Panc1 (cell line): ENCODE measurements at regions not wholly inside any gene's neighbourhood (a gene's known extent, or its start where the extent isn't known, plus 50 kb on each side); places are given as distances from the start of the nearest gene placed in this dataset.

ENCODE experiments used
- ATAC-seq: fragments of 200-7000 bp; cut with Tn5 transposase; 2 replicates; pipeline ENCODE4 v1.9.1; 2020; ENCODE audit warnings: mild to moderate bottlenecking, moderate library complexity
- BruUV-seq: library from RNA; stranded (reverse); fragments of 400-500 nt; replicated peaks from 2 replicates; lab custom pipeline; 2021; lab: Mats Ljungman, UMichigan
- CTCF ChIA-PET: fragments of 300-600 bp; sonication (Branson Sonifier 250); formaldehyde crosslinking; loops from one replicate; lab custom pipeline; 2022; ENCODE audit warnings: antibody characterized with exemption; lab: Charles Lee
- POLR2A ChIA-PET: fragments of 300-600 bp; sonication (Branson Sonifier 250); formaldehyde crosslinking; loops from one replicate; lab custom pipeline; 2022; ENCODE audit warnings: antibody characterized with exemption; lab: Charles Lee
- DNase-seq: peaks from one replicate; pipeline ENCODE4 v3.0.0-alpha.2; 2010; ENCODE audit warnings: low read depth, low spot score
- H3K27ac ChIP-seq: 2 replicates; pipeline ENCODE4 v1.5.1; 2011; ENCODE audit warnings: mild to moderate bottlenecking, low read length, inconsistent platforms
- H3K27me3 ChIP-seq: fragments of 200-500 bp; sonication (Bioruptor generic); 2 replicates; pipeline ENCODE4 v1.6.0; 2014; ENCODE audit warnings: low read length, inconsistent platforms; ENCODE audit not compliant: control insufficient read depth, insufficient read depth
- H3K36me3 ChIP-seq: fragments of 200-500 bp; sonication (Bioruptor generic); 2 replicates; pipeline ENCODE4 v1.5.1; 2014; ENCODE audit warnings: inconsistent platforms, mild to moderate bottlenecking, low read length, moderate library complexity; ENCODE audit not compliant: control insufficient read depth, insufficient read depth
- H3K4me1 ChIP-seq: 2 replicates; pipeline ENCODE4 v1.5.1; 2011; ENCODE audit warnings: inconsistent platforms, mild to moderate bottlenecking, low read length, moderate library complexity; ENCODE audit not compliant: control insufficient read depth, insufficient read depth
- H3K4me3 ChIP-seq, 2 experiments: 2 replicates each; pipeline ENCODE4 v1.5.1; 2011 to 2012; ENCODE audit warnings: low read depth in 2 of 2, low read length in 2 of 2, mild to moderate bottlenecking in 2 of 2, inconsistent platforms in 1 of 2, moderate library complexity in 1 of 2
- H3K9me3 ChIP-seq: fragments of 200-500 bp; sonication (Bioruptor generic); 2 replicates; pipeline ENCODE4 v1.5.1; 2014; ENCODE audit warnings: low read depth, mild to moderate bottlenecking, inconsistent platforms, low read length, moderate library complexity; ENCODE audit not compliant: control insufficient read depth, insufficient read depth
- CTCF ChIP-seq: fragments of 450-650 bp; IDR thresholded peaks from 2 replicates; pipeline ENCODE4 v1.5.1; 2017; ENCODE audit warnings: mild to moderate bottlenecking
- POLR2AphosphoS5 ChIP-seq: IDR thresholded peaks from 2 replicates; pipeline ENCODE4 v1.6.1; 2012; ENCODE audit warnings: mild to moderate bottlenecking, low read depth, low read length, moderate library complexity
- SIN3A ChIP-seq: IDR thresholded peaks from 2 replicates; pipeline ENCODE4 v1.6.1; 2012; ENCODE audit warnings: low read depth, mild to moderate bottlenecking, low read length, moderate library complexity, borderline replicate concordance; ENCODE audit not compliant: insufficient read depth
- TCF7L2 ChIP-seq: IDR thresholded peaks from 2 replicates; pipeline ENCODE4 v1.6.1; 2011; ENCODE audit warnings: mild to moderate bottlenecking, low read depth, low read length, inconsistent platforms
- in situ Hi-C: cut with HindIII; loops from 2 replicates; pipeline ENCODE4 v1.10.0; 2016; ENCODE audit warnings: low sequenced_read_pairs, low pct_unique_long_range_greater_than_20kb
- intact Hi-C: fragments of 100-400 bp; cut with micrococcal nuclease; formaldehyde crosslinking; loops from one replicate; pipeline ENCODE4 v1.10.0; 2022; ENCODE audit not compliant: unreplicated experiment
- TF ChIP-seq, protein P1 (sequence below), 2 experiments: IDR thresholded peaks; 2 replicates each; pipeline ENCODE4 v1.6.1; 2011 to 2012; ENCODE audit warnings: low read depth in 2 of 2, control low read depth in 1 of 2, low read length in 1 of 2, mild to moderate bottlenecking in 1 of 2, moderate library complexity in 1 of 2; ENCODE audit not compliant: insufficient read depth in 1 of 2

- DNase-seq: no peak
- Histone ChIP-seq H3K27me3 (no peaks in the 10 kb centered on the region), H3K36me3 (no peaks in the 10 kb centered on the region), H3K27ac (no peak overlapping the region), H3K4me1 (no peaks in the 10 kb centered on the region), H3K4me3 (no peak overlapping the region), H3K9me3 (no peaks in the 10 kb centered on the region)
- BruUV-seq: no TSS peak
- TF ChIP-seq, protein P1, sequence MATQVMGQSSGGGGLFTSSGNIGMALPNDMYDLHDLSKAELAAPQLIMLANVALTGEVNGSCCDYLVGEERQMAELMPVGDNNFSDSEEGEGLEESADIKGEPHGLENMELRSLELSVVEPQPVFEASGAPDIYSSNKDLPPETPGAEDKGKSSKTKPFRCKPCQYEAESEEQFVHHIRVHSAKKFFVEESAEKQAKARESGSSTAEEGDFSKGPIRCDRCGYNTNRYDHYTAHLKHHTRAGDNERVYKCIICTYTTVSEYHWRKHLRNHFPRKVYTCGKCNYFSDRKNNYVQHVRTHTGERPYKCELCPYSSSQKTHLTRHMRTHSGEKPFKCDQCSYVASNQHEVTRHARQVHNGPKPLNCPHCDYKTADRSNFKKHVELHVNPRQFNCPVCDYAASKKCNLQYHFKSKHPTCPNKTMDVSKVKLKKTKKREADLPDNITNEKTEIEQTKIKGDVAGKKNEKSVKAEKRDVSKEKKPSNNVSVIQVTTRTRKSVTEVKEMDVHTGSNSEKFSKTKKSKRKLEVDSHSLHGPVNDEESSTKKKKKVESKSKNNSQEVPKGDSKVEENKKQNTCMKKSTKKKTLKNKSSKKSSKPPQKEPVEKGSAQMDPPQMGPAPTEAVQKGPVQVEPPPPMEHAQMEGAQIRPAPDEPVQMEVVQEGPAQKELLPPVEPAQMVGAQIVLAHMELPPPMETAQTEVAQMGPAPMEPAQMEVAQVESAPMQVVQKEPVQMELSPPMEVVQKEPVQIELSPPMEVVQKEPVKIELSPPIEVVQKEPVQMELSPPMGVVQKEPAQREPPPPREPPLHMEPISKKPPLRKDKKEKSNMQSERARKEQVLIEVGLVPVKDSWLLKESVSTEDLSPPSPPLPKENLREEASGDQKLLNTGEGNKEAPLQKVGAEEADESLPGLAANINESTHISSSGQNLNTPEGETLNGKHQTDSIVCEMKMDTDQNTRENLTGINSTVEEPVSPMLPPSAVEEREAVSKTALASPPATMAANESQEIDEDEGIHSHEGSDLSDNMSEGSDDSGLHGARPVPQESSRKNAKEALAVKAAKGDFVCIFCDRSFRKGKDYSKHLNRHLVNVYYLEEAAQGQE (IDR thresholded peaks at IDR 0.05; ENCODE audit: insufficient read depth in 1 of 2, low read depth in 2 of 2, low read length in 1 of 2): no peak
- TF ChIP-seq SIN3A (no peak), TCF7L2 (no peak), POLR2AphosphoS5 (no peak), CTCF (no peak)
- ATAC-seq: no peak
- CTCF ChIA-PET: no interaction called here
- in situ Hi-C loops: no loop called here
- intact Hi-C loops: no loop called here
- POLR2A ChIA-PET: no interaction called here
These were observed 245.9 kb downstream of the HS3ST1 start for GRCh38 chr4:11182586-11183355.

DNA sequence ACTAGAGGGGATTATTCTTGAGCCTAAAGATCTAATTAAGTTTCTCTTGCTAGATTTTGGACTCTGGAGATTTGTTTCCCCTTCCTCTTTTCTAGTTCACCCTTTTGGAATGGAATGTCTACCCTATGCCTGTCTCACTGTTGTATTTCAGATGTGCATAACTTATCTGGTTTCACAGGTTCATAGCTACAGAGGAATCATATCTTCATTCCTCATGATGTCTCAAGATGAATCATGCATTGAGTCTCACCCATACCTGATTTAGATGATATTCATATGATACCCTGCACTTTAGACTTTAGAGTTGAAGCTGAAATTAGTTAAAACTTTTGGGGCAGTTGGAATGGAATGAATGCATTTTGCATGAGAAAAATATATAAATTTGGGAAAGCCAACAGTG is 246.7 kb downstream of the HS3ST1 start:
- ChIA-PET CTCF (no interaction called here), POLR2A (no interaction called here)
- Histone ChIP-seq H3K9me3 (no peaks in the 10 kb centered on the region), H3K36me3 (no peaks in the 10 kb centered on the region), H3K4me3 (no peak overlapping the region), H3K27me3 (no peaks in the 10 kb centered on the region), H3K27ac (no peak overlapping the region), H3K4me1 (no peaks in the 10 kb centered on the region)
- no peak for TF ChIP-seq TCF7L2
- TF ChIP-seq SIN3A: no peak
- no peak for TF ChIP-seq POLR2AphosphoS5
- TF ChIP-seq, protein P1 (IDR thresholded peaks at IDR 0.05; ENCODE audit: insufficient read depth in 1 of 2, low read depth in 2 of 2, low read length in 1 of 2): no peak
- TF ChIP-seq CTCF: no peak
- in situ Hi-C loops: no loop called here
- intact Hi-C loops: no loop called here
- no peak for DNase-seq
- no peak for ATAC-seq
- BruUV-seq: no TSS peak
